ENCODE measurements at regions not wholly inside any gene's neighbourhood (a gene's known extent, or its start where the extent isn't known, plus 50 kb on each side); places are given as distances from the start of the nearest gene placed in this dataset.
"Not testable (repeated sequence)": the region's sequence is repeated elsewhere in the genome, so short reads cannot be mapped to it uniquely, and the experiment has no call there.

- DNase-seq (ENCODE audit: low read depth): no peak
- H3K4me3 ChIP-seq (ENCODE audit: low read depth, low read length): no peak overlapping the region
- no peak for TF ChIP-seq CTCF (conservative IDR thresholded peaks at IDR 0.05; ENCODE audit: low read depth, low read length)
Measured at GRCh38 chr9:38328765-38329164, 63.7 kb upstream of the ALDH1B1 start.

GRCh38 chr9:38326122-38326521, 66.4 kb upstream of the ALDH1B1 start:
- H3K4me3 ChIP-seq (ENCODE audit: low read depth, low read length): no peak overlapping the region
- TF ChIP-seq CTCF (conservative IDR thresholded peaks at IDR 0.05; ENCODE audit: low read depth, low read length): no peak
- DNase-seq (ENCODE audit: low read depth): no peak

- not testable (repeated sequence) for H3K4me3 ChIP-seq (ENCODE audit: low read depth, low read length); DNase-seq (ENCODE audit: low read depth)
Measured at GRCh38 chr9:38324213-38324612, 68.3 kb upstream of the ALDH1B1 start.

- no peak for DNase-seq (ENCODE audit: low read depth)
- TF ChIP-seq CTCF (conservative IDR thresholded peaks at IDR 0.05; ENCODE audit: low read depth, low read length): no peak
- H3K4me3 ChIP-seq (ENCODE audit: low read depth, low read length): no peak overlapping the region
Measured at GRCh38 chr9:38322937-38323336, 69.6 kb upstream of the ALDH1B1 start.

GRCh38 chr9:38319496-38320173, 72.9 kb upstream of the ALDH1B1 start:
- no peak overlapping the region for H3K4me3 ChIP-seq (ENCODE audit: low read depth, low read length)
- no peak for TF ChIP-seq CTCF (conservative IDR thresholded peaks at IDR 0.05; ENCODE audit: low read depth, low read length)
- peak; percentile 15 for DNase-seq (ENCODE audit: low read depth)

- TF ChIP-seq CTCF (conservative IDR thresholded peaks at IDR 0.05; ENCODE audit: low read depth, low read length): no peak
- H3K4me3 ChIP-seq (ENCODE audit: low read depth, low read length): peak overlapping the region; percentile 29
- DNase-seq (ENCODE audit: low read depth): peak; percentile 86
Measured at GRCh38 chr9:38318759-38319495, 73.6 kb upstream of the ALDH1B1 start.

GRCh38 chr9:38316166-38316780, 76.2 kb upstream of the ALDH1B1 start:
- no peak for DNase-seq (ENCODE audit: low read depth)
- no peak for TF ChIP-seq CTCF (conservative IDR thresholded peaks at IDR 0.05; ENCODE audit: low read depth, low read length)
- H3K4me3 ChIP-seq (ENCODE audit: low read depth, low read length): no peak overlapping the region

Data from choroid plexus epithelial cell (primary cell).